GM19463 (cell line): ENCODE measurements at regions not wholly inside any gene's neighbourhood (a gene's known extent, or its start where the extent isn't known, plus 50 kb on each side); places are given as distances from the start of the nearest gene placed in this dataset.
A peak's percentile ranks its signal among the peaks of the same experiment; 100 is the strongest.

Experiments used
- ATAC-seq: cut with Tn5 transposase; IDR thresholded peaks from one replicate; pipeline ENCODE4 v1.9.1; 2021; ENCODE audit warnings: mild to moderate bottlenecking, moderate library complexity; ENCODE audit not compliant: unreplicated experiment

DNA sequence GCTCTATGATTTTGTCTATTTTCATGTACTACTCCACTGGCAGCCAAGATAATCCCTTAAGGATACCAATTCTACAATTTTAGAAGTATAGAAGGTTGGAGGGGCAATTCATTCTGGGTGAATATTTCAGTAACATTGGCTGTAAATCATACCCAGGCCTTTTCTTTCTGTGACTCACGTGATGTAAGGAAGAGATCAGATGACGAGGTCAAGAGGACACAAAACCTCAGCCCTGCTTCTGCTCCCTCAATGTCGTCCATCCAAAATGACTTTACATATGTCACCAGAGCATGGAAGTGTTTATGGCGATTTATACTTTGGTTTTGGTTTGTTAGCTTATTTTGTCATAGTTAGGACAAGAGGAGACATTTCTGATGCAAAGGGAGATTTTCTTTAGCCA lies 70.7 kb upstream of the SLC4A4 start:
- ATAC-seq, result no peak

DNA sequence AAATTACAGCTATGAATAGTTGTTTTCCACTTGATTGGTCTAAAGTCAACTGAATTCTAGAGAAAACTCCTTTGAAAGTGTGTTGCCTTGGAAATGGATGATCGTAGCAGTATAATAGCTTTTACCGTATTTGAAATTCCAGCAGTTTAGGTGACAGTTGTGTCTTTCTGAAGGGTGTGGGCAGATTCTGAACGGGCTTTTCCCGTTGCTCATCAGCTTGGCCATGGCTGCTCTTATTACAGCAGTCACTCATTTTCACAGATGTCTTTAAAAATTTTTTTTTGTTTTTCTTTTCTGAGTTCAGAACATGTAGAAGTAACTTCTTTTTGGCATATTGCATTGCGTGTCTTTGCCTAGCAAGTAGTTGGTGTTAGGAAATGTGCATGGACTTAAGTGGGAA lies 69.6 kb upstream of the SLC4A4 start:
- no peak for ATAC-seq

DNA sequence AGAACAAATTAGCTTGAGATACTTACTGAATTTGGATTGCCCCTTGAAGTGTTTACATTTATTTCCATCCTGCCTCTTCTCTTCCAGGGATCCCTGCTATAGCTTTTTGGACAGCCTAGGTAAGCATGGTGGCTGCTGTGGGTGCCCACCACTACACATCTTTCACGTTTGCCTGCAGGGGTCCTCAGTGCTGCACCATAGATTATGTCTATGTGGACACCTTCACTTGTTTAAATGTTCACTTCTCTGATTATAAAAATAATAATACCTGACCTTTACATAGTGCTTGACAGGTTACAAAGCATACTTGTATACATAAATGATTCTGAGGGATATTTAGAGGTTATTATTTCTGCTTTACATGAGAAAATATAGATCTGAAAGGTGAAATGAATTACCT lies 67.9 kb upstream of the SLC4A4 start:
- ATAC-seq, result peak; percentile 41

DNA sequence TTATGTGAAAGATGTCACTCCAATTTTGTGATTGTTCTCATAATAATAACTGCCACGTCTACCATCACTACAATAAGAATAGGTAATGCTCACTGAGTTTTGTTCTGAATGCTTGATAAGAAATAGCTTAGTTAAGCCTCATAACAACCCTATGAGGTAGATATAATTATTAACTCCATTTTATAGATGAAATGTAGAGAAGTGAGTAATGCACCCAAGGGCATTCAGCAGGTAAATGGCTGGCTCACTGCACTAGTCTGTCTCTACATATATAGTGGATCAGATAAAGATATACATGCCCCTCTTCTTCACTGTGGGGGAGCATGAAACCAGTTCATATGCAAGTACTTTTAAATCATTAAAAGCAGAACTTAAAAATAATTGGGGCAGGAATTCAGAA lies 65.8 kb upstream of the SLC4A4 start:
- ATAC-seq, result no peak

DNA sequence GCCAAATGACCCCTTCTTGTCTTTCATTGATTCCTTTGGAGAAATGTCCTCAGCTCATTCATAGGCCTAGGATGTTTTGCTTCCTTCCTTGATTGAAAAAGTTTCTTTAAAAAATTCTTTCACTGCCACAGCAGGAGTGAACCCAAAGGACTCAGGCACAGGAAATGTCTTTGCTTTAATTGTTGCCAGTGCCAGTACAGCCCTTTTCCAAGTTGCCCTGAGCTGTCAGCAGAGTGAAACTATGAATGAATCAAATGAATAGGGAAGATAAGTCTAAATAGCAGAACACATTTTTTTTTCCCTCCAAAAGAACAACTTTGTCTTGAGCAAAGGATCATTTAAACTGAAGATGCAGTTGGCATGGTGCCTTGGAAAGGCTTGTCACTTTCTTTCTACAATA lies 63.8 kb upstream of the SLC4A4 start:
- ATAC-seq, result no peak

DNA sequence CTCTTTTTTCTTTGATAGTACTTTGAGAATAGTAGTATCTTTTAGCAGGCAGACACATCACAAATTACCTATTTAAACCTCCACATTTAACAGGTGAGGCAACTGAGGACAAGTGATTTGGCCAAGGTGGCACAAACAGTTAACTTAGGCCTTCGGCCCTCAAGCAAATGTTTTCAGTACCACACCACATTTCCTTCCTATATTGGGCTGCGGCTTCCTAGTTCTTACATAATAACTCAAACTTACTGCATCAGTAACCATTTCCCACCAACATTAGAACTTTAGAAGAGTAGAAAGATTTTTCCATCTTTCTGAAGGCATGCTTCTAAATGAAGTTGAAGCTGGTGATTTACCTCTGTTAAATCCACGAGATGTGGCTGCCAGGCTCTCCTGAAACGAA lies 63.2 kb upstream of the SLC4A4 start:
- no peak for ATAC-seq

DNA sequence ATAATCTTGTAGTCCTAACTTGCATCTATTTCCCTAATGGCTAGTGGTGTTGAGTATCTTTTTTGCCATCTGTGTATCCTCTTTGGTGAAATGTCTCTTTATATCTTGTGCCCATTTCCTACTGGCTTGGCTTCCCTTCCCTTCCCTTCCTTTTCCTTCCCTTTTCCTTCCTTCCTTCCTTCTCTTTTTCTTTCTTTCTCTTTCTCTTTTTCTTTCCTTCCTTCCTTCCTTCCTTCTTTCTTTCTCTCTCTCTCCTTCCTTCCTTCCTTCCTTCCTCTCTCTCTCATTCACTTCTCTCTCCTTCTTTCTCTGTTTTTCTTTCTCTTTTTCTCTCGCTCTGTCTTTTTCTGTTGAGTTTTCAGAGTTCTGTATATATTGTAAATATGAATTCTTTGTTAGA lies 61.5 kb upstream of the SLC4A4 start:
- no peak for ATAC-seq

DNA sequence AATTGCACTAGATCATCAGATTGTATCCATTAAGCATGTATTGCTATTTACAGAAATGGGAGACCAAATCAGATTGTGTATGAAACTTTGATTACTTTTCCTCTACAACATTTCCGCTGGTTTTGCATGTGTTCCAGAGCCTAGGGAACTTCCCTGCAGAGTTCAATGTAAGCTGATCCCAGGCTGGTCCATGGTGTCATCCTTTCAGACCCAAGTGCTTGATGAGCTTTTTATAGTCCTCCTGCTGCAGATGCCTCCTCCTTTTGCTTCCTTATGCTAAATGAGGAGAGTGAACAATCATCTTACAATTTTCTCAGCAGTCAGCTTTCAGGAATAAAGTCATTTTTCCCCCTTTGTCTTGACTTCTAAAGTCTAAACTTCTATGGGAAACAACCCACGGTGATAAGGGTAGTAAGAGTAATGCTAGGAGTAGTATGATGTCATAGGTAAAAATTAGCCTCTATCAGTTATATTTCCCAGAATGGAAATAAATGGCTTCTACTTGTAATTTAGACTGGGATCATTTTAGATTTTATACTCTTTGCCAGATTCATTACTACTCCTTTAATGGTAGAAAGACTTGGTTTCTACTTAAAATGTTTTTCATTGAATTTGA lies 55.1 kb upstream of the SLC4A4 start:
- ATAC-seq, result no peak

DNA sequence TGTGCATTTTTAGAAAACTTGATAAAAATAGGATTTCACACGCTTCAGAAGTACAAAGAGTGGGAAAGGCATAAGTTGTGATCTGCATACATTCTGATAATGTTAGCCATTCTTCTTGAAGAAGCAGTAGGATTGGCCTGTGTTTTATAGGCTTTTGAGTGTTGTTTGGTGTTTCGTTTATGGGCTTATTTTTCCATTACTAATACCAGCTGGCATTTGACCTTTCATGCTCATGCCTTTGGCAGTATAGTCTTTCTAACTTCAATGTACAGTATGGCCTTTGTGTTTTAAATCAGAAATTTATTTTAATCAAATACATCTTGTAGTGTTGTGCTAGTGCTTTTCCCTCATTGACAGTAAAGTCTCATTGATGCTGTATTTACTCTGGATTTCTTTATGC lies 51.5 kb upstream of the SLC4A4 start:
- ATAC-seq, result no peak

DNA sequence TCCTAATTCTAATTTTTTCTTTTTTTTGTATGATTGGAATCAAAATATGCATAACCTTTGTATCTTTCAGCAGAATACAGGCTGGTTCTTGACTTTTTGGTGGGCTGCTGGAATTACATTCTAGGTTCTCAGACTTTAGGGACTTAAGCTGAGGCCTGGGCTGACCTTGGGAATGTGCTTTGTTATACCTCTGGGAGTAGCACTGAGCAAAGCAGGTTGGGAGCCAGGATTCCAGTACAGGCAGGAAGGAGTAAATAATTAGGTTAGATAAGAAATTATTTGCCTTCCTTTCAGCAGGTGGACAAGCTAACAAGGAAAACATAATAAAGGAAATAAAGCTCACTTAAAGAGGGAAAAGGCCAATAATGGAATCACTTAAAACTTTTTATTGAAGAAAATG lies 49.9 kb upstream of the SLC4A4 start:
- no peak for ATAC-seq
